Uterus (tissue), 2 donors: ENCODE measurements at regions not wholly inside any gene's neighbourhood (a gene's known extent, or its start where the extent isn't known, plus 50 kb on each side); places are given as distances from the start of the nearest gene placed in this dataset.

ENCODE experiments used
- POLR2A ChIP-seq, 2 donors: fragments of 450-650 bp; IDR thresholded peaks; one replicate each; pipeline ENCODE4 v1.6.1; 2016; ENCODE audit warnings: antibody characterized with exemption in 2 of 2, mild to moderate bottlenecking in 1 of 2, moderate library complexity in 1 of 2
- TF ChIP-seq, protein P1 (sequence below), 4 experiments: fragments of 200-600 bp in 2 of 4; fragments of 450-650 bp in 2 of 4; sonication (generic) in 2 of 4; IDR thresholded peaks; one replicate each; pipeline ENCODE4 v1.5.1; 2016 to 2019; ENCODE audit warnings: antibody characterized with exemption in 4 of 4, mild to moderate bottlenecking in 2 of 4, moderate library complexity in 1 of 4

DNA sequence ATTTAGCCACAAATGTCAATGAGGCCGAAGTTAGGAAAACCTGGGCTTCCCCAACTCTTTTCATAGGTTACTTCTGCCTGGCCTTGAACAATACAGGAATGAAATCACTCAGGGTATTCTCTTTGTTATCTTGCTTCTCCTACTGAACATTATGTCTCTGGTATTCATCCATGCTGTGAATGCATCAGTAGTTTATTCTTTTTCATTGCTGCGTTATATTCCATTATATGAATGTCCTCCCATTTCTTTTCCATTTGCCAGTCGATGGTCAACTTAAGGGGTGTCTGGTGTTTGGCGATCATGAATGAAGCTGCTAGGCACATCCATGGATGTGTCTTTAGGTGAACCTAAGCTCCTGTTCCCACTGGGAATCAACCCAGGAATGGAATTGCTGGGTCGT lies 128.3 kb downstream of the CRLF3 start:
- TF ChIP-seq, protein P1, sequence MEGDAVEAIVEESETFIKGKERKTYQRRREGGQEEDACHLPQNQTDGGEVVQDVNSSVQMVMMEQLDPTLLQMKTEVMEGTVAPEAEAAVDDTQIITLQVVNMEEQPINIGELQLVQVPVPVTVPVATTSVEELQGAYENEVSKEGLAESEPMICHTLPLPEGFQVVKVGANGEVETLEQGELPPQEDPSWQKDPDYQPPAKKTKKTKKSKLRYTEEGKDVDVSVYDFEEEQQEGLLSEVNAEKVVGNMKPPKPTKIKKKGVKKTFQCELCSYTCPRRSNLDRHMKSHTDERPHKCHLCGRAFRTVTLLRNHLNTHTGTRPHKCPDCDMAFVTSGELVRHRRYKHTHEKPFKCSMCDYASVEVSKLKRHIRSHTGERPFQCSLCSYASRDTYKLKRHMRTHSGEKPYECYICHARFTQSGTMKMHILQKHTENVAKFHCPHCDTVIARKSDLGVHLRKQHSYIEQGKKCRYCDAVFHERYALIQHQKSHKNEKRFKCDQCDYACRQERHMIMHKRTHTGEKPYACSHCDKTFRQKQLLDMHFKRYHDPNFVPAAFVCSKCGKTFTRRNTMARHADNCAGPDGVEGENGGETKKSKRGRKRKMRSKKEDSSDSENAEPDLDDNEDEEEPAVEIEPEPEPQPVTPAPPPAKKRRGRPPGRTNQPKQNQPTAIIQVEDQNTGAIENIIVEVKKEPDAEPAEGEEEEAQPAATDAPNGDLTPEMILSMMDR (IDR thresholded peaks at IDR 0.05): no peak
- TF ChIP-seq POLR2A (IDR thresholded peaks at IDR 0.05): no peak
